SKM-1 (cell line): ENCODE measurements at regions not wholly inside any gene's neighbourhood (a gene's known extent, or its start where the extent isn't known, plus 50 kb on each side); places are given as distances from the start of the nearest gene placed in this dataset.
"Not testable (repeated sequence)": the region's sequence is repeated elsewhere in the genome, so short reads cannot be mapped to it uniquely, and the experiment has no call there.

Experiments used
- DNase-seq: peaks from one replicate; lab custom pipeline; 2025; ENCODE audit not compliant: unreplicated experiment; lab: John Stamatoyannopoulos, UW

DNA sequence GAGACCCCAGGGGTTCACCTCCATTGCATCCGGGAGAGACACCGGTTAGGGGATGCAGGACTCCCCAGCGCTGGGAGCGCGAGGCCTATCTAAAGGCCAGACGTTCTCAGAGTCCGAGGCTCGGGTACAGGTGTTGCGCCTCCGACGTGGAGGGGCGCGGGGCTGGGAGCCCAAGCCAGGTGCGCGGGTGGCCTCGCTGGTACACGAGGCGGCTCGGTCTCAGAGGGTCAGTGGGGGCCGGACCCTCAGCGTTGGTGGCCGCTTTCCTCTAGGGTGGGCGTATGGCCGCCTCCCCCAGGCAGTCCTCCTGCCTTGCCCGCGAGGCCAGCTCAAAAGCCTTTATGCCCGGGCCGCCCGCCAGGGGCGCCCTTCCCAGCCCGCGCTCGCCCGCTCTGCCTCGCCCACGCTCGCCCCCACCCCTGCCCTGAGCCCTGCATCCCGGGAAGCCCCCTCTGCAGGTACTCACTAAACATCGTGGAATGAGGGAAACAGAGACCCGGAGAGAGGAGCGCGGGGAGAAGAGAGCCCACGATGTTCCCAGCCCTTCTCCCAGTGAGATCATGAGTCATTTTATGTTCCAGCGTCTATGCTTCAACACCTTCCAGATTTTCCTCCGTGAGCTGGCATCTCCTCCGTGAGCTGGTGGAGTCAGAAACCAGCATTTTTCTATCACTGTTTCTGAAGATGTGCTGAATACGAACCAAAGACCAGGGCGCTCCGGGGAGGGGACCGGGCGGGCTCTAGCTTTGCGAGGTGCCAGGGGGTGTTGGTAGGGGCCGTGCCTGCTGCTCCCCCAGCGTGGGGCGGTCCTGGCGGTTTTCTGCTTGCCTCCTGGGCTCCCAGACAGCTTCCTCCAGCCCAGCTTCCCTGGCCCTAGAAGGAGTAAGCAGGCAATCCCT, 73.8 kb downstream of the DIO3 start:
- no peak for DNase-seq

DNA sequence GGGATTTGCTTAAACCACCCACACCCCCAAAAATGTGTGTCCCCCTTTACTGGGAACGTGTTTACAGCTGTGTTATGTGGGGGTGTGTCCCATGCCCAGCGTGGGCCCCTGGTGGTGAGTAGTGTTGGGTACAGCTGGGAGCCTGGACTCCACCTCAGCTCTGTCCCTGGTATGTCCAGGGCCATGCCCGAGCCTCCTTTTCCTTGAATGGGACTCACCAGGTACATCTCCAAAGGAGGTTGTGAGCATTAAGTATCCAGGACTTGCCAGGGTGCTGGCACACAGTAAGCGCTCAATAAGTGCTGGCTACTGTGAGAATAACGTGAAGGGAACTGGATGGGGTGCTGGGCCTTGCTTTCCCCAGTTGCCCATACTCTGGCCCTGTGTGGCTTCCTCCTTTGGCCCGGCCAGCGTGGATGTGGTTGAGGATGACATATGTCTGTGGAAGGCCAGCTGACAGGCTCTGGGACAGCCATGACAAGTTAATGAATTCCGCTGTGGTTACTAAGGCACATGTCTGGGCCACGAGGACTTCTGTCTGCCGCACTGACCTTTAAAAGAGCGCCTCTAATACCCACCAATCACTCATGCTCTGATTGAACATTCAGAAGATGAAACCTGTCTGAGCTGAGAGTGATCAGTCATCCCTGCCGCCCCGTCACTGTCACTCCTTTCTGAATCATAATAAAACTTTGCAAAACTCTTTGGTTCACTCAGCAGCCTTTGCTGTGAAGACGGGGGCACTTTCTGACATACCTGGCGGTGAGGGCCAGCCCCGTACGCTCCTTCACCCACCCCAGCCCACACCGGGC, 74.7 kb downstream of the DIO3 start:
- no peak for DNase-seq

DNA sequence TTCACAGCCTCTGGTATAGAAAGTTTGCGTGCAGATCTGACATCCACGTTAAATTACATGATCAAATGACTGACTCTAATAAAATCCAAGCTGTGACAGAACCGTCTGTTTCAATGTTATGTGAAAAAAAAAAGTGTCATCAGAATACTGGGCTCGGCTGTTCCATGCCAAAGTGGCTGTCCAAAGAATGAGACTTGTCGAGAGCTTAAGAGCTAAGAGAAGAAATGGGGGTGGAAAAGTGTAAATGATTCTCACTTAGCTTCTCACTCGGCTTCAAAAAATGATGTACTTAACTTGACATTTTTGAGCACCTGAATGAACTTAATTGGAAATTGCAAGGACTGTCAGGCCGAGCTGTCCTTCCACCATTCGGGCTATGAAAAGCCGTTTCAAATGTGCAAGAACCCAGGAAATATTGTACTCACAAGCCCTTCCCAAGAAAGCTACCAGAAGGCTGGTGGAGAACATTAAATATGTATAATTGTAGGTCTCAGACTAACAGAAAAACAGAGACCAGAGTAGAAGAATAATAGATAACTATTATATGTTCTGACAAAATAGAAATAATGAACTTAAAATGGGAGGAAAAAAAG, 78.0 kb downstream of the DIO3 start:
- no peak for DNase-seq

DNA sequence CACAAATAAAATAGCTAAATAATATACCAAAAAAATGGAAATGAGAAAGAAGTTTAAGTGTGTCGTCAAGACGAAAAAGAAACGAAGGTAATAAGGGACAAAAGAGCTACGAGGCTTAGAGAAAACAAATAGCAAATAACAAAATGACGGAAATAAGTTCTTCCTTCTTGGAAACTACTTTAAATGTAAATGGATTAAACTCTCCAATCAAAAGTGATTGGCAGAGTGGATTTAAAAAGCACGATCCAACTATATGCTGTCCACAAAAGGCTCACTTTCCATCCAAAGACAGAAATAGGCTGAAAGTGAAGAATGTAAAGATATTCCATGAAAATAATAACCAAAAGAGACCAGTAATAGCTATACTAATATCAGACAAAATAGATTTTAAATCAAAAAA, 82.4 kb downstream of the DIO3 start:
- no peak for DNase-seq

DNA sequence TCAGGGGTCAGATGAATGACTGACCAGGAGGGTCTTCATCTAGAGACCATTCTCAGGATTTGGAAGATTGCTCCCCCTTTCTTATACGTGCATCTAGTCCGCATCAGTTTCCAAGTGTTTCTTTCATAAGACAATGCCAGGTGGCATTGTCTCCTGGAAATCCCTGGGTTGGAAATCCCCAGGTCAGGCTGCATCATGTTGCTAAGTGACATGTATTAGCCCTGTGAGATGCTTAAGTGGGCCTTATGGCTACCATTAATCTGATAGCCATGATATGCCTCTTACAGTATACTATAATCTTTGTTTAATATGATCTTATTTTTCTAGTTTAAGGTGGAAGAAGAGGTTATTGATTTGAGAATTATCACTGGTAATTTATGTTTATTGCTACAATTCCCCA, 92.8 kb downstream of the DIO3 start:
- no peak for DNase-seq

DNA sequence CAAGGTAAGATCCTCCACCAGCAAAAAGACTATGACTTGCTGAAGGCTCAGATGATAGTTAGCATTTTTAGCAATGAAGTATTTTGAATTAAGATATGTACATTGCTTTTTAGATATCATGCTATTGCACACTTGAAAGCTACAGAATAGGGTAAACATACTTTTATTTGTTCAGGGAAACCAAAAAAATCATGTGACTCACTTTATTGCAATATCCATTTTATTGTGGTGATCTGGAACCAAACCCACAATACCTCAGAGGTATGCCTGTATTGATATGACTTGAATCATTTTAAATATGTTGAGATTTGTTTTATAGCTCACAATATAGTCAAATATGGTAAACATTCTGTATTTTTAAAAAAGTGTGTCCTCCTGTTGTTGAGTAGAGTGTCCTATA, 96.1 kb downstream of the DIO3 start:
- no peak for DNase-seq

DNA sequence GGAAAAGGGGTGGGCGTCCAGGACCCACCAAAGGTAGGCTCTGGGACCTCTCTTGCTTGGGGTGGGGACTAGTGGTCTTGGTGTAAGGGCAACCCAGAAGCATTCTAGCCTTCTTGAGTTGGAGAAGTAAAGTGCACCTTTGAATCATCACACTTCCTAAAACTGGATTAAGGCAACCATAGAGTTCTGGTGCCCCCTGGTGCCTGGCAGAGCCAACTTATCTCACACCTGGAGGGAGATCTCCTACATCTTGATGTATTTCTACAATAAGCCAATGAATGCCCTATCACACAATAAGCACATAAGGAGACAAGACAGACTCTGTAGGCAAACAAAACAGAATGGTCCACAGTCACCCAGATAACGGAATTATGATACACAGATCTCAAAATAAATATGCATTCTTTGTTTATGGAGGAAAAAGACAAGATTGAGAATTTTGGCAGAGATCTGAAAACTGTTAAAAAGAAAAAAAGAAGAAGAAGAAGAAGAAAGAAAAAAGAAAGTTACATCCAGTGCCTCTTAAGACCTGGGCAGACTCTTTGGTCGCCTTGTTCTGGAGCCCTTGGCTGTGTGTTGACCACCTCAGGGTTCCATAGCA, 95.9 kb upstream of the PPP2R5C start:
- DNase-seq: peak; percentile 11

DNA sequence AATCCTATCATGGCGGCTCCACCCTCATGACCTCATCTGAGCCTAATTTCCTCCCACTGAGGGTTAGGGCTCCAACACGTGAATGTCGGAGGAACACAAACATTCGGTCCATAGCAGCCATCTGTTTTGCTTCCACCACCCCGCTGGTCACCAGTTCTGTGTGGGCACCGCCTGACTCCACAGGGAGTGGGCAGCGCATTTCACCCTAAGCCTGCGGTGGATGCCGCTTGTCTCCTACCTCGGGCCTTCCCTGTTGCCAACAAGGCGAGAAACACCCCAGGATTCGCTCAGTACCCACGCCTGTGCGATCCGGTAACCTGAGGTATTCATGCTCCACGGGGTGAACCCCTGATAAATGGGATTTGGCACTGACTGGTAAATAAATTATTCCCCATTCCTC, 95.2 kb upstream of the PPP2R5C start:
- DNase-seq: no peak

DNA sequence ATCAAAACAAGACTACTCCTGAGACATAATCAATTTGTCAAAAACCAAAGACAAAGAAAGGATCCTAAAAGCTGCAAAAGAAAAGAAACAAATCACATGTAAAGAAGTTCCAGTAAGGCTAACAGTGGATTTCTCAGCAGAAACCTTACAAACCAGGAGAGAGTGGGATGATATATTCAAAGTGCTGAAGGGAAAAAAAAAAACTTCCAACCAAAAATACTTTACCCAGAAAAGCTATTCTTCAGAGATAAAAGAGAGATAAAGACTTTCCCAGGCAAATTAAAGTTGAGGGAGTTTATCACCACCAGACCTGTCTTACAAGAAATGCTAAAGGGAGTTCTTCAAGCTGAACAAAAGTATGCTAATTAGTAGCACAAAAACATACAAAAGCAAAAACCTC, 91.9 kb upstream of the PPP2R5C start:
- DNase-seq: no peak

DNA sequence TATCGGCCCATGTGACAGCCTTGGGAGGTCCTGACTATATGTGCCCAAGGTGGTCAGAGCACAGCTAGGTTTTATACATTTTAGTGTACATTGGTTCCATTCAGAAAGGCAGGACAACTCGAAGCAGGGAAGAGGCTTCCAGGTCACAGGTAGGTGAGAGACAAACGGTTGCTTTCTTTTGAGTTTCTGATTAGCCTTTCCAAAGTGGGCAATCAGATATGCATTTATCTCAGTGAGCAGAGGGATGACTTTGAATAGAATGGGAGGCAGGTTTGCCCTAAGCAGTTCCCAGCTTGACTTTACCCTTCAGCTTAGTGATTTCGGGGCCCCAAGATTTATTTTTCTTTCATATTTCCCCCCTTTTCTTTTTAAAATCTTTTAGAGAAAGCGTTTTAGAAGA, 87.6 kb upstream of the PPP2R5C start:
- no peak for DNase-seq

DNA sequence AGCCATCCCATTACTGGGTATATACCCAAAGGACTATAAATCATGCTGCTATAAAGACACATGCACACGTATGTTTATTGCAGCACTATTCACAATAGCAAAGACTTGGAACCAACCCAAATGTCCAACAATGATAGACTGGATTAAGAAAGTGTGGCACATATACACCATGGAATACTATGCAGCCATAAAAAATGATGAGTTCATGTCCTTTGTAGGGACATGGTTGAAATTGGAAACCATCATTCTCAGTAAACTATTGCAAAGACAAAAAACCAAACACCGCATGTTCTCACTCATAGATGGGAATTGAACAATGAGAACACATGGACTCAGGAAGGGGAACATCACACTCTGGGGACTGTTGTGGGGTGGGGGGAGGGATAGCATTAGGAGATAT, 85.7 kb upstream of the PPP2R5C start:
- not testable (repeated sequence) for DNase-seq

DNA sequence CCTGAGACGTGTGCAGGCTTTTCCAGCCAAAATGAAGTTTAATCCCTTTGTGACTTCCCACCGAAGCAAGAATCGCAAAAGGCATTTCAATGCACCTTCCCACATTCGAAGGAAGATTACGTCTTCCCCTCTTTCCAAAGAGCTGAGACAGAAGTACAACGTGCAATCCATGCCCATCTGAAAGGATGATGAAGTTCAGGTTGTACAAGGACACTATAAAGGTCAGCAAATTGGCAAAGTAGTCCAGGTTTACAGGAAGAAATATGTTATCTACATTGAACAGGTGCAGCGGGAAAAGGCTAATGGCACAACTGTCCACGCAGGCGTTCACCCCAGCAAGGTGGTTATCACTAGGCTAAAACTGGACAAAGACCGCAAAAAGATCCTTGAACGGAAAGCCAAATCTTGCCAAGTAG, 83.6 kb upstream of the PPP2R5C start:
- not testable (repeated sequence) for DNase-seq

DNA sequence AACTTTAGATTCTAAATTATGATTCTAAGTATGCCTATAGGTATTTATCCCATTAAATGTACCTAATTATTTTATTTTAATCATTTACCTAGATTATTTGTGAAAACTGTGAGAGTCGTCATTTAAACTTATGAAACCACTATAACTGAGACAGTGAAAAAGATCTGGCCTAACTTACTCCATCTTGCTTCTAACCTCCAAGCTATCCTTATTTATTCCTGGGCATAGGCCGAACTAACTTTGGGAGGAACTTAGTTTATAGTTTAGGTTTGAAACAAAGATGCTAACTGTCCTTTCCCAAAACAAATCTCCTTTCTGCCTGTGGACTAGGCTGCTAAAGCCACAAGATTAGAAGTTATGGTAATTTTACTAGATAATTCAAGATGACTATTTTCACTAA, 79.7 kb upstream of the PPP2R5C start:
- DNase-seq: no peak

DNA sequence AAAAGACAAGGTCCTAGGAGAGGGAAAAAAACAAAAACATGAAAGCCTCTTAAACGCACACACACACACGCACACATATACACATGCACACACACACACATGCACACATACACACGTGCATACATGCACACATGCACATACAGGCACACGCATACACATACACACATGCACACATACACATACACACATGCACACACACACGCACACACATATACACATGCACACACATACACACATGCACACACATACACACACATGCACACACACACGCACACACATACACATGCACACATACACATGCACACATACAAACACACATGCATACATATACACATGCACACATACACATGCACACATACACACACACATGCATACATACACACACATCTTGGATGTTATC, 78.1 kb upstream of the PPP2R5C start:
- DNase-seq: no peak

DNA sequence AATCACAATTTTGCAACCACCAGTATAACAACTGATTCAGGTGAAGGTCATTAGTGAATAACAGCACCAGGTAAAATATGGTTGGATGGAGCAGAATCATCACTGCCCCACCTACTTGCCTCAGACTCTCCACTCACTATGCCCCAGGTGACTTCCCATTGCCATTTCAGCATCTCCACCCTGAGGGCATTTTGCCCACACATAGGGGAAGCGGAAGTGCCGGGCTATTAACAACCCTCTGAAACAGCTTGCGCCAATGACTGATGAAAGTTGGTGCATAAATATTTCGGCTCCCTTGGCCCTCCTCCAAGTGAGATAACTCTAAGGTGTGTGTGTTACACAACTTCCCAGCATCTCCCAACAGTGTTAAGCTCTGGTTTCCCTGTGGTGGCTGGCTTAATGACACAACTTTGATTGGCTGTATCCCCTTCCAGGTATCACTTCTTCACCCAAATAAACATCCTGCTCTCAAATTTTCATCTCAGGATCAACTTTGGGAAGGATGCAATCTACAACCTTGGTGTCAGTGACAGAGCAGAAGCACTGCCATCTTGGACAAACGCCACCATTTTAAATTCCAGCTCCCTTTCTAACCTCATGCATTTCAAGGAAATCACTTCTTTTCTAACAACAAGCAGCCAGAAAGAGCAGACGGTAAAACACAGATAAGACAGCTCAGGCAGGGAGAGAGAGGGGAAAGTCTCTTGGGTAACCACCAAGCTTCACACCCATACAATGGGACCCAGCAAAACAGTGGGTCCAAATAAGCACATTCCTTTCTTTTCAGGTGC, 73.6 kb upstream of the PPP2R5C start:
- no peak for DNase-seq

DNA sequence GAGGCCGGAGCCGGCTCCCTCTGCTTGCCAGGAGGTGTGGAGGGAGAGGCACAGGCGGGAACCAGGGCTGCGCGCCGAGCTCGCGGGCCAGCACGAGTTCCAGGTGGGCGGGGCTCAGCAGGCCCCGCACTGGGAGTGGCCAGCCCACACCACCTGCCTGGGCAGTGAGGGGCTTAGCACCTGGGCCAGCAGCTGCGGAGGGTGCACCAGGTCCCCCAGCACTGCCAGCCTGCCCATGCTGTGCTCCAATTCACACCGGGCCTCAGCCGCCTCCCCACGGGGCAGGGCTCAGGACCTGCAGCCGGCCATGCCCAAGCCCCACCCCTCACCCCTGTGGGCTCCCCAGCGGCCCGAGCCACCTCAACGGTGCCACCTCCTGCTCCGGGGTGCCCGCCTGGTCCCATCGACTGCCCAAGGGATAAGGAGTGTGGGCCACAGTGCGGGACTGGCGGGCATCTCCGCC, 72.4 kb upstream of the PPP2R5C start:
- no peak for DNase-seq

DNA sequence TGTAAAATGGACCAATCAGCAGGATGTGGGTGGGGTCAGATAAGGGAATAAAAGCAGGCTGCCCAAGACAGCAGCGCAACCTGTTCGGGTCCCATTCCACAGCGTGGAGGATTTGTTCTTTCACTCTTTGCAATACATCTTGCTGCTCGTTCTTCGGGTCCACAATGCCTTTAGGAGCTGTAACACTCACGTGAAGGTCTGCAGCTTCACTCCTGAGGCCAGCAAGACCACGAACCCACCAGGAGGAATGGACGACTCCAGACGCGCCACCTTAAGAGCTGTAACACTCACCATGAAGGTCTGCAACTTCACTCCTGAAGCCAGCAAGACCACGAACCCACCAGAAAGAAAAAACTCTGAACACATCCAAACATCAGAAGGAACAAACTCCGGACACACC, 71.5 kb upstream of the PPP2R5C start:
- DNase-seq: not testable (repeated sequence)

DNA sequence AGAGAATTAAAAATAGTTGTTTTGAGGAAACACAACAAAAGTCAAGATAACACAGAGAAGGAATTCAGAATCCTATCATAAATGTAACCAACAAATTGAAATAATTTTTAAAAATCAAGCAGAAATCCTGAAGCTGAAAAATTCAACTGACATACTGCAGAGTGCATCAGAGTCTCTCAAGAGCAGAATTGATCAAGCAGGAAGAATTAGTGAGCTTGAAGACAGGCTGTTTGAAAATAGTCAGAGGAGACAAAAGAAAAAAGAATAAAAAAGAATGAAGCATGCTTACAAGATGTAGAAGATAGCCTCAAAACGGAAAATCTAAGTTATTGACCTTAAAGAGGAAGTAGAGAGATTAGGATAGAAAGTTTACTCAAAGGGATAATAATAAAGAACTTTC, 65.8 kb upstream of the PPP2R5C start:
- no peak for DNase-seq

DNA sequence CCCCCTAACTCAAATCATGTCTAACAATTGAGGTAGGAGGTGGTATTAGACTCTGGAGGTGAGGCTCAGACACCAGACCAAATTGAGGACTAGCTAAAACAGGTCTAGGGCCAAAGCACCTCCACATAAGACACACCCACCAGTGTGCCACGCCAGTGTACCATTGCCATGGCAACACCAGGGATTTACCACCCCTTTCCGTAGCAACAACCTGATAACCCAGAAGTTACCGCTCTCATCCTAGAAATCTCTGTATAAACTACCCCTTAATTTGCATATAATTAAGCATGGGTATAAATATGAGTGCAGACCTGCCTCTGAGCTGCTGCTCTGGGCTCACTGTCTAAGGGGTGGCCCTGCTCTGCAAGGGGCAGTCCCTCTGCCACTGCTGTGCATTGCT, 57.4 kb upstream of the PPP2R5C start:
- DNase-seq: no peak

DNA sequence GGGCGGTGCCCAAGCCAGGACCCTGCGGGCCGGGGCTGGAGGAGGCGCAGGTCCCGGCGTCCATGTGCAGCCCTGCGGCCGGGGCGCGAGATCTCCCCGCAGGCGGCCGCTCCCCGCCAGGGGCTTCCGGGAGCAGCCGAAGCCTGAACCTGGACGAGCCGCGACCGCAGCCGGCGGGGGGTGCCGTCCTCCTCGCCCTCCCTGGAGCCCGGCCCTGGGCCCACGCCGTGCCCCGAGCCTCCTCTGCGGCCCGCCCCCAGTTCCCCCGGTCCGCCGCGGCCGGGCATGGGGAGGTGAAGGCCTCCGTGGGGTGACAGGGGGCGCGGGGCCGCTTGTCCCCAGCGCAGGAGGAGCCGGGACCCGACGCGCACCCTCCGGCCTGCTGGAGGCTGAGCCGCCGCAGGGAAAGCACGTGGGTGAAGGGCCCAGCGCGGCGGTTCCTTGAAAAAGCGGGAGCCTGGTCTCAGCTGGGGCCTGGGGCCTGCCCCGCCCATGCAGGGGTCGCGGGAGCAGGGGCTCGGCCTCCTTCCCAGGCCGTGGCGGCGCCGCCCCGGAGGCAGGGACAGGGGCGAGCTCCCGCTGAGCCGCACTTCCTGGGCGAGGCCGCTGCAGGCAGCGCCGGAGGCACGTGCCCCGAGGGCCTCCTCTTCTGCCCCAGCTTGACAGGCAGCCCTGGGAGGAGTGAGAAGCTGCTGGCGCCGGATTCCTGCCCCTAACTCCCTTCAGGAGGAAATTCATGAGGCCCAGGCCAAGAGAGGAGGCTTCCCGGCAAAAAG, 55.6 kb upstream of the PPP2R5C start:
- no peak for DNase-seq
